ENCODE measurements at regions not wholly inside any gene's neighbourhood (a gene's known extent, or its start where the extent isn't known, plus 50 kb on each side); places are given as distances from the start of the nearest gene placed in this dataset.
"Not testable (repeated sequence)": the region's sequence is repeated elsewhere in the genome, so short reads cannot be mapped to it uniquely, and the experiment has no call there.

- not testable (repeated sequence) for TF ChIP-seq CTCF (conservative IDR thresholded peaks at IDR 0.05; ENCODE audit: low read length); EZH2phosphoT487 (IDR thresholded peaks at IDR 0.05; ENCODE audit: borderline replicate concordance, low read depth, low read length)
These were observed 411.3 kb downstream of the RPS6KC1 start for GRCh38 chr1:213462374-213462773.
